IMR-90 (cell line): ENCODE measurements at regions not wholly inside any gene's neighbourhood (a gene's known extent, or its start where the extent isn't known, plus 50 kb on each side); places are given as distances from the start of the nearest gene placed in this dataset.

ENCODE experiments used
- ATAC-seq: fragments of 200-7000 bp; cut with Tn5 transposase; 2 replicates; pipeline ENCODE4 v1.9.1; 2020; ENCODE audit warnings: low read depth, mild to moderate bottlenecking, moderate library complexity
- BruUV-seq: library from RNA; stranded (reverse); fragments of 400-500 nt; replicated peaks from 2 replicates; lab custom pipeline; 2021; lab: Mats Ljungman, UMichigan
- CTCF ChIA-PET: fragments of 300-600 bp; formaldehyde crosslinking; extraction: SDS; loops from one replicate; lab custom pipeline; 2021; ENCODE audit warnings: antibody characterized with exemption; lab: Yijun Ruan, JAX
- POLR2A ChIA-PET: fragments of 300-600 bp; sonication (Branson Sonifier 250); formaldehyde crosslinking; loops from one replicate; lab custom pipeline; 2022; ENCODE audit warnings: antibody characterized with exemption; ENCODE audit not compliant: unreplicated experiment; lab: Charles Lee
- DNase-seq: peaks from one replicate; pipeline ENCODE4 v3.0.0; 2013
- H2AFZ ChIP-seq: replicated peaks from 2 replicates; pipeline ENCODE3; 2013; ENCODE audit warnings: low read length, mild to moderate bottlenecking; ENCODE audit not compliant: poor library complexity
- H2AK5ac ChIP-seq: 2 replicates; pipeline ENCODE4 v1.6.1; 2013; ENCODE audit warnings: low read depth, low read length, inconsistent platforms
- H2AK9ac ChIP-seq: replicated peaks from 2 replicates; pipeline ENCODE3; 2013; ENCODE audit warnings: mild to moderate bottlenecking, low read depth, low read length, moderate library complexity; ENCODE audit not compliant: poor library complexity
- H2BK120ac ChIP-seq: 2 replicates; pipeline ENCODE4 v1.6.1; 2013; ENCODE audit warnings: low read depth, low read length, inconsistent platforms
- H2BK15ac ChIP-seq: 3 replicates; pipeline ENCODE4 v1.6.1; 2013; ENCODE audit warnings: low read depth, low read length, inconsistent platforms
- H2BK20ac ChIP-seq: 2 replicates; pipeline ENCODE4 v1.6.1; 2013; ENCODE audit warnings: low read depth, mild to moderate bottlenecking, inconsistent platforms, low read length, moderate library complexity
- H2BK5ac ChIP-seq: 2 replicates; pipeline ENCODE4 v1.6.1; 2013; ENCODE audit warnings: mild to moderate bottlenecking, low read depth, low read length, inconsistent platforms; ENCODE audit not compliant: poor library complexity, severe bottlenecking
- H3K14ac ChIP-seq: replicated peaks from 2 replicates; pipeline ENCODE4 v1.6.1; 2013; ENCODE audit warnings: low read depth, low read length, inconsistent platforms
- H3K18ac ChIP-seq: 2 replicates; pipeline ENCODE4 v1.6.1; 2013; ENCODE audit warnings: low read depth, low read length, control low read depth
- H3K23ac ChIP-seq: 2 replicates; pipeline ENCODE4 v1.6.1; 2013; ENCODE audit warnings: low read depth, low read length, inconsistent platforms
- H3K27ac ChIP-seq: 2 replicates; pipeline ENCODE4 v1.5.1; 2013; ENCODE audit warnings: mild to moderate bottlenecking, control low read depth, low read length; ENCODE audit not compliant: insufficient read depth
- H3K27me3 ChIP-seq: 2 replicates; pipeline ENCODE4 v1.6.1; 2013; ENCODE audit warnings: low read length; ENCODE audit not compliant: control insufficient read depth, insufficient read depth
- H3K36me3 ChIP-seq: 2 replicates; pipeline ENCODE4 v1.6.1; 2013; ENCODE audit warnings: low read length, mixed read lengths; ENCODE audit not compliant: control insufficient read depth, insufficient read depth
- H3K4ac ChIP-seq: 2 replicates; pipeline ENCODE4 v1.6.1; 2013; ENCODE audit warnings: low read depth, low read length, inconsistent platforms
- H3K4me1 ChIP-seq: 2 replicates; pipeline ENCODE4 v1.6.1; 2013; ENCODE audit warnings: low read length, mixed read lengths; ENCODE audit not compliant: control insufficient read depth, insufficient read depth
- H3K4me2 ChIP-seq: 2 replicates; pipeline ENCODE4 v1.6.1; 2013; ENCODE audit warnings: low read depth, mild to moderate bottlenecking, control low read depth, low read length, moderate library complexity
- H3K4me3 ChIP-seq: 2 replicates; pipeline ENCODE4 v1.5.1; 2013; ENCODE audit warnings: low read depth, mild to moderate bottlenecking, control low read depth, low read length, moderate library complexity; ENCODE audit not compliant: insufficient read depth
- H3K56ac ChIP-seq: 2 replicates; pipeline ENCODE4 v1.6.1; 2013; ENCODE audit warnings: low read length, inconsistent platforms; ENCODE audit not compliant: insufficient read depth; ENCODE audit errors: extremely low read depth
- H3K79me1 ChIP-seq, 2 experiments: 2 replicates each; pipeline ENCODE4 v1.6.1; 2013; ENCODE audit warnings: low read length in 2 of 2, inconsistent platforms in 1 of 2, low read depth in 1 of 2
- H3K9ac ChIP-seq: 2 replicates; pipeline ENCODE4 v1.6.1; 2013; ENCODE audit warnings: low read depth, low read length, control low read depth
- H3K9me1 ChIP-seq: 2 replicates; pipeline ENCODE4 v1.6.1; 2013; ENCODE audit warnings: low read length, inconsistent platforms; ENCODE audit not compliant: insufficient read depth
- H3K9me3 ChIP-seq: 2 replicates; pipeline ENCODE4 v1.6.1; 2013; ENCODE audit warnings: low read length; ENCODE audit not compliant: control insufficient read depth, insufficient read depth
- H4K20me1 ChIP-seq: 2 replicates; pipeline ENCODE4 v1.6.1; 2013; ENCODE audit warnings: low read length, inconsistent platforms; ENCODE audit not compliant: insufficient read depth
- H4K5ac ChIP-seq: 2 replicates; pipeline ENCODE4 v1.6.1; 2013; ENCODE audit warnings: mild to moderate bottlenecking, low read depth, low read length, control low read depth
- H4K8ac ChIP-seq, 2 experiments: 2 replicates each; pipeline ENCODE4 v1.6.1; 2013; ENCODE audit warnings: low read depth in 2 of 2, low read length in 2 of 2, control low read depth in 1 of 2, inconsistent platforms in 1 of 2
- H4K91ac ChIP-seq: 2 replicates; pipeline ENCODE4 v1.6.1; 2013; ENCODE audit warnings: low read depth, low read length, inconsistent platforms; ENCODE audit not compliant: insufficient read depth
- ELK1 ChIP-seq: fragments of 150-350 bp; IDR thresholded peaks from 2 replicates; pipeline ENCODE4 v1.6.1; 2016; ENCODE audit warnings: low read depth, mild to moderate bottlenecking, low read length, moderate library complexity, borderline replicate concordance
- FOS ChIP-seq: fragments of 150-350 bp; IDR thresholded peaks from 2 replicates; pipeline ENCODE4 v1.6.1; 2016; ENCODE audit warnings: low read depth, low read length
- POLR2A ChIP-seq: IDR thresholded peaks from 2 replicates; pipeline ENCODE4 v1.6.1; 2012; ENCODE audit warnings: mild to moderate bottlenecking, low read depth, low read length
- SMC3 ChIP-seq: fragments of 150-350 bp; IDR thresholded peaks from 2 replicates; pipeline ENCODE4 v1.6.1; 2016; ENCODE audit warnings: low read depth, mild to moderate bottlenecking, antibody characterized with exemption, low read length, moderate library complexity
- WGBS, 2 experiments: methylation state at CpG; one replicate each; pipeline versions ENCODE4 v1.1.5 to v1.1.7; 2013; ENCODE audit warnings: missing lambda C conversion rate in 2 of 2; ENCODE audit not compliant: insufficient read length in 1 of 2; ENCODE audit errors: extremely low coverage in 2 of 2; 5-methylcytosine and 5-hydroxymethylcytosine counted together
- dilution Hi-C: fragments of 300-500 bp; cut with HindIII; formaldehyde crosslinking; loops from one replicate; pipeline ENCODE4 v1.14.3; 2018; ENCODE audit warnings: low sequenced_read_pairs; ENCODE audit not compliant: unreplicated experiment
- in situ Hi-C: fragments of 300-500 bp; cut with MboI; formaldehyde crosslinking; loops from 3 replicates; pipeline ENCODE4 v1.14.3; 2019; ENCODE audit warnings: low sequenced_read_pairs, inconsistent platforms, mixed read lengths
- intact Hi-C: fragments of 100-400 bp; cut with micrococcal nuclease; formaldehyde crosslinking; loops from 2 replicates; pipeline ENCODE4 v1.10.0; 2022
- TF ChIP-seq, protein P1 (sequence below): conservative IDR thresholded peaks from 2 replicates; pipeline ENCODE4 v1.5.1; 2012; ENCODE audit warnings: mild to moderate bottlenecking, low read depth, low read length, improper control_type of control experiment

DNA sequence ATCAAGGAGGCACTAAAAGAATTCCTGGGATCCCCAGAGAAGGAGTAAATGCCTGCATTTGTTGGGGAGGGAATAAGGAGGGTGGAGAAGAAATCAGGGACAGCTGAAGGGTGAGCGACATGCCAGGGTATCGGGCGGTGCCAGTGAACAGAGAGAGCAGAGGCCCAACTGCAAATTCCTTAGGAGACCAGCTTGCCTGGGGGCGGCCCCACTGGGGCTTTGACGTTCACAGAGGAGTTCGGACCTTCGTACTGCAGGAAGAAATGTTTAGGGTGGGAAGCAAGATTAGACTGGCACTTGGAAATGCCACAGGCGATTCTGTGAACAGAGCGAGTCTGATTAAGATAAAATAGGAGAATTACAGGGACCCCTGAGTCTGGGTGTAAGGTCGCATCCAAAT lies 65.1 kb upstream of the FGF3 start:
- Histone ChIP-seq H4K91ac (no peak overlapping the region), H3K36me3 (no peaks in the 10 kb centered on the region), H3K27ac (no peak overlapping the region), H3K4ac (no peak overlapping the region), H2BK15ac (no peak overlapping the region), H4K8ac (no peak overlapping the region), H3K18ac (no peak overlapping the region), H3K9me3 (no peaks in the 10 kb centered on the region), H2AFZ (no peak overlapping the region), H2AK5ac (no peak overlapping the region), H3K23ac (no peak overlapping the region), H2BK5ac (no peak overlapping the region), H3K56ac (no peak overlapping the region), H3K27me3 (peaks cover 42% of the 10 kb centered on the region), H4K20me1 (no peaks in the 10 kb centered on the region), H3K9me1 (peaks cover 3% of the 10 kb centered on the region; the same call in 1 of the 2 replicates), H3K79me1 (no peaks in the 10 kb centered on the region), H3K4me1 (no peaks in the 10 kb centered on the region), H3K4me3 (no peak overlapping the region), H2BK120ac (no peak overlapping the region), H3K4me2 (no peak overlapping the region), H3K14ac (no peak overlapping the region), H2BK20ac (no peak overlapping the region), H2AK9ac (no peak overlapping the region), H3K9ac (no peak overlapping the region), H4K5ac (no peak overlapping the region)
- in situ Hi-C loops, result no loop called here
- no peak for DNase-seq
- BruUV-seq, result no TSS peak
- WGBS, 2 experiments, result no CpG with 5 or more reads among the region's 10 CpGs
- ChIA-PET CTCF (no interaction called here), POLR2A (no interaction called here)
- dilution Hi-C loops, result no loop called here
- intact Hi-C loops, result no loop called here
- TF ChIP-seq ELK1, result no peak
- no peak for TF ChIP-seq SMC3
- TF ChIP-seq FOS, result no peak
- no peak for TF ChIP-seq POLR2A
- TF ChIP-seq, protein P1, sequence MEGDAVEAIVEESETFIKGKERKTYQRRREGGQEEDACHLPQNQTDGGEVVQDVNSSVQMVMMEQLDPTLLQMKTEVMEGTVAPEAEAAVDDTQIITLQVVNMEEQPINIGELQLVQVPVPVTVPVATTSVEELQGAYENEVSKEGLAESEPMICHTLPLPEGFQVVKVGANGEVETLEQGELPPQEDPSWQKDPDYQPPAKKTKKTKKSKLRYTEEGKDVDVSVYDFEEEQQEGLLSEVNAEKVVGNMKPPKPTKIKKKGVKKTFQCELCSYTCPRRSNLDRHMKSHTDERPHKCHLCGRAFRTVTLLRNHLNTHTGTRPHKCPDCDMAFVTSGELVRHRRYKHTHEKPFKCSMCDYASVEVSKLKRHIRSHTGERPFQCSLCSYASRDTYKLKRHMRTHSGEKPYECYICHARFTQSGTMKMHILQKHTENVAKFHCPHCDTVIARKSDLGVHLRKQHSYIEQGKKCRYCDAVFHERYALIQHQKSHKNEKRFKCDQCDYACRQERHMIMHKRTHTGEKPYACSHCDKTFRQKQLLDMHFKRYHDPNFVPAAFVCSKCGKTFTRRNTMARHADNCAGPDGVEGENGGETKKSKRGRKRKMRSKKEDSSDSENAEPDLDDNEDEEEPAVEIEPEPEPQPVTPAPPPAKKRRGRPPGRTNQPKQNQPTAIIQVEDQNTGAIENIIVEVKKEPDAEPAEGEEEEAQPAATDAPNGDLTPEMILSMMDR, result no peak
- ATAC-seq, result no peak
